Osteoblast (primary cell): ENCODE measurements at regions not wholly inside any gene's neighbourhood (a gene's known extent, or its start where the extent isn't known, plus 50 kb on each side); places are given as distances from the start of the nearest gene placed in this dataset.

ENCODE experiments used
- DNase-seq: peaks from one replicate; pipeline ENCODE4 v3.0.0; 2011; ENCODE audit warnings: low spot score, mixed read lengths; ENCODE audit not compliant: insufficient read length; ENCODE audit errors: missing footprints
- H2AFZ ChIP-seq: 2 replicates; pipeline ENCODE4 v1.6.0; 2011; ENCODE audit warnings: mild to moderate bottlenecking, low read length
- H3K27ac ChIP-seq: 2 replicates; pipeline ENCODE4 v1.5.1; 2011; ENCODE audit warnings: mild to moderate bottlenecking, low read depth, low read length, moderate library complexity
- H3K27me3 ChIP-seq: 2 replicates; pipeline ENCODE4 v1.6.0; 2012; ENCODE audit warnings: mild to moderate bottlenecking, control low read depth, inconsistent platforms, low read length, moderate library complexity; ENCODE audit not compliant: insufficient read depth
- H3K36me3 ChIP-seq: 2 replicates; pipeline ENCODE4 v1.5.1; 2011; ENCODE audit warnings: mild to moderate bottlenecking, low read length, control low read depth, moderate library complexity; ENCODE audit not compliant: insufficient read depth
- H3K4me1 ChIP-seq: 2 replicates; pipeline ENCODE4 v1.5.1; 2011; ENCODE audit warnings: mild to moderate bottlenecking, low read length, control low read depth, moderate library complexity; ENCODE audit not compliant: insufficient read depth
- H3K4me2 ChIP-seq: 2 replicates; pipeline ENCODE4 v1.6.0; 2011; ENCODE audit warnings: mild to moderate bottlenecking, low read length; ENCODE audit not compliant: insufficient read depth
- H3K4me3 ChIP-seq: fragments of 200-600 bp; sonication (generic); 3 replicates; pipeline ENCODE4 v1.5.1; 2012; ENCODE audit warnings: mild to moderate bottlenecking, low read length, inconsistent platforms; ENCODE audit not compliant: insufficient read depth
- H3K79me2 ChIP-seq: 2 replicates; pipeline ENCODE4 v1.6.0; 2012; ENCODE audit warnings: mild to moderate bottlenecking, low read length, control low read depth, inconsistent platforms; ENCODE audit not compliant: insufficient read depth
- H3K9me3 ChIP-seq: 2 replicates; pipeline ENCODE4 v1.5.1; 2011; ENCODE audit warnings: low read depth, low read length, control low read depth
- H4K20me1 ChIP-seq: 2 replicates; pipeline ENCODE4 v1.6.0; 2012; ENCODE audit warnings: mild to moderate bottlenecking, low read length, control low read depth; ENCODE audit not compliant: insufficient read depth
- TF ChIP-seq, protein P1 (sequence below): IDR thresholded peaks from 2 replicates; pipeline ENCODE4 v1.5.1; 2011; ENCODE audit warnings: mild to moderate bottlenecking, low read depth, low read length, moderate library complexity; ENCODE audit errors: extremely low read depth

DNA sequence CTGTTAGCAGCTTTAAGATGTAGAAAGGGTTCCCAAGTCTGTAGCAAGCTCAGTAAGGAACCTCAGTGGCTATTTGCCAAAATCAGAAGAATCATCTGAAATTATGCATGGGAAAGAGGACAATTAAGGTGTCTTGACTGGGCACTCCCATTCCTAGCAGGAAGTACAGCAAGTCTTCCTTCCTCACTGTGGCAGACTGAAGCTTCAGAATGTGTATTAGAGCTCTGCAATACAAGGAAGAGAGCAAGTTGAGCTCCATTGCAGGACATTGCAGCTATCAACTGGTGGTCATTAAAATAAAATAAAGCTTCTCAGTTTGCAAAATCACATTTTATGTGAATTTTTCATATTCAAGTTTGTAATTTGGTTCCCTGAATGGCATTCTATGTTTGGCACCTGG lies 200.5 kb upstream of the CHAC2 start:
- DNase-seq = no peak
- no peaks in the 10 kb centered on the region for H3K4me1 ChIP-seq
- no peak overlapping the region for H3K27ac ChIP-seq
- no peaks in the 10 kb centered on the region for H3K27me3 ChIP-seq
- H3K9me3 ChIP-seq = no peaks in the 10 kb centered on the region
- no peak overlapping the region for H2AFZ ChIP-seq
- TF ChIP-seq, protein P1, sequence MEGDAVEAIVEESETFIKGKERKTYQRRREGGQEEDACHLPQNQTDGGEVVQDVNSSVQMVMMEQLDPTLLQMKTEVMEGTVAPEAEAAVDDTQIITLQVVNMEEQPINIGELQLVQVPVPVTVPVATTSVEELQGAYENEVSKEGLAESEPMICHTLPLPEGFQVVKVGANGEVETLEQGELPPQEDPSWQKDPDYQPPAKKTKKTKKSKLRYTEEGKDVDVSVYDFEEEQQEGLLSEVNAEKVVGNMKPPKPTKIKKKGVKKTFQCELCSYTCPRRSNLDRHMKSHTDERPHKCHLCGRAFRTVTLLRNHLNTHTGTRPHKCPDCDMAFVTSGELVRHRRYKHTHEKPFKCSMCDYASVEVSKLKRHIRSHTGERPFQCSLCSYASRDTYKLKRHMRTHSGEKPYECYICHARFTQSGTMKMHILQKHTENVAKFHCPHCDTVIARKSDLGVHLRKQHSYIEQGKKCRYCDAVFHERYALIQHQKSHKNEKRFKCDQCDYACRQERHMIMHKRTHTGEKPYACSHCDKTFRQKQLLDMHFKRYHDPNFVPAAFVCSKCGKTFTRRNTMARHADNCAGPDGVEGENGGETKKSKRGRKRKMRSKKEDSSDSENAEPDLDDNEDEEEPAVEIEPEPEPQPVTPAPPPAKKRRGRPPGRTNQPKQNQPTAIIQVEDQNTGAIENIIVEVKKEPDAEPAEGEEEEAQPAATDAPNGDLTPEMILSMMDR = no peak
- H3K36me3 ChIP-seq = no peaks in the 10 kb centered on the region
- H3K4me3 ChIP-seq = no peak overlapping the region
- no peak overlapping the region for H3K4me2 ChIP-seq
- H4K20me1 ChIP-seq = no peaks in the 10 kb centered on the region
- H3K79me2 ChIP-seq = no peaks in the 10 kb centered on the region

DNA sequence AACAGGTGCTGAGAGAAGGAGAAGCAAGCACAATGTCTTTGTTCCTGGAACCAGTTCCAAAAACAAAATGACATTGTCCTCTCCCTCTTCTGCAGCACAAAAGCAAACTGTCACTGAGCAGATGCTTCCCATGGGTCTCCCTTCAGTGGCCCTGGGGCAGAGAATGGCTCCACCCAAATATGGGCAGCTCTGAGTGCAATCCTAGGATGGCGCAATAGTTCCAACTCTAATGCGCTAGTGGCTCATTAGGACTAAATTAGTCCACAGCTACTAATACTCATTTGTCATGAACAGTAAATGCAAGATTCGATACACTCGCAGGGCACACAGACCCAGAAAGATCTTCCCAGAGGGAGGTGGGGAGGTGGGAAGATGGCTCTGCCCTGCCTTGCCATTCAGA lies 205.2 kb upstream of the CHAC2 start:
- no peak overlapping the region for H3K4me3 ChIP-seq
- no peaks in the 10 kb centered on the region for H4K20me1 ChIP-seq
- TF ChIP-seq, protein P1 = no peak
- no peak overlapping the region for H3K27ac ChIP-seq
- H3K4me1 ChIP-seq = no peaks in the 10 kb centered on the region
- no peak overlapping the region for H2AFZ ChIP-seq
- H3K36me3 ChIP-seq = no peaks in the 10 kb centered on the region
- no peaks in the 10 kb centered on the region for H3K79me2 ChIP-seq
- H3K4me2 ChIP-seq = no peak overlapping the region
- DNase-seq = no peak
- no peaks in the 10 kb centered on the region for H3K9me3 ChIP-seq
- no peaks in the 10 kb centered on the region for H3K27me3 ChIP-seq

DNA sequence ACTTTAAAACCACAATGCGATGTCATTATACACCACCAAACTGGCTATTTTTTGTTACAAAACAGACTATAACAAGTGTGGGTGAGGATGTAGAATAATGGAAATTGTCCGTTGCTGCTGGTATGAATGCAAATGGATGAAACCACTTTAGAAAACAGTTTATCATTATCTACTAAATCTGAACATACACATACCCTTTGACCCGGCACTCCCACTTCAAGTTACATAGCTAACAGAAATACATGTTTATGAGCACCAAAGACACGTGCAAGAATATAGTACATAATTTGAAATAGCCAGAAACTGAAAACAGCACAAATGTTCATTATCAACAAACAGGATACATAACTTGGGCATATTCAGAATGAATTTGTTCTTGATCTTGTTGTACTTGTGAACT lies 206.4 kb upstream of the CHAC2 start:
- Histone ChIP-seq H3K79me2 (no peaks in the 10 kb centered on the region), H3K27ac (no peak overlapping the region), H3K9me3 (no peaks in the 10 kb centered on the region), H3K36me3 (no peaks in the 10 kb centered on the region), H3K4me1 (no peaks in the 10 kb centered on the region), H3K27me3 (no peaks in the 10 kb centered on the region), H2AFZ (no peak overlapping the region), H4K20me1 (no peaks in the 10 kb centered on the region), H3K4me2 (no peak overlapping the region), H3K4me3 (no peak overlapping the region)
- TF ChIP-seq, protein P1 = no peak
- DNase-seq = no peak

DNA sequence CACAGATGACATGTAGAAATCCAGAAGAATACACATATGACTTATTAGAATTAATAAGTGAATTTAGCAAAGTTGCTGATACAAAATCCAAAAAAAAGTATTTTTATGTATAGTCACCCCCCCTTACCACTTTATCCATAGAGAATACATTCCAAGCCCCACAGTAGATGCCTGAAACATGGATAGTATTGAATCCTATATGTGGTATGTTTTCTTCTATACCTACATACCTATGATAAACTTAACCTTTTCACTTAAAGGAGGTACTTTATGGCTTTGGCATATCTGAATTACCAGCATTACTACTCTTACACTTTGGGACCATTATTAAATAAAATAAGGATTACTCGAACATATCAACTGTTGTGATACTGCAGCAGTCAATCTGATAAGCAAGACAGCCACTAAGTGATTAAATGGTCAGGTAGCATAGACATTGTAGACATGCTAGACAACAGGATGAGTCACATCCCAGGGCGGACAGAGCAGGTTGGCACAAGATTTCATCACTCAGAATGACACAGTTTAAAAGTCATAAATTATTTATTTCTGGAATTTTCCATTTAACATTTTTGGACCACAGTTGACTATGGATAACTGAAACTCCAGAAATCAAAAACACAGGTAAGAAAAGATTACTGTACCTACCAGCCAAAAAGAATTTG lies 208.2 kb upstream of the CHAC2 start:
- DNase-seq = no peak
- no peak overlapping the region for H3K27ac ChIP-seq
- TF ChIP-seq, protein P1 = no peak
- no peaks in the 10 kb centered on the region for H3K36me3 ChIP-seq
- no peaks in the 10 kb centered on the region for H3K9me3 ChIP-seq
- no peaks in the 10 kb centered on the region for H4K20me1 ChIP-seq
- no peak overlapping the region for H2AFZ ChIP-seq
- no peak overlapping the region for H3K4me3 ChIP-seq
- no peak overlapping the region for H3K4me2 ChIP-seq
- no peaks in the 10 kb centered on the region for H3K79me2 ChIP-seq
- no peaks in the 10 kb centered on the region for H3K27me3 ChIP-seq
- H3K4me1 ChIP-seq = no peaks in the 10 kb centered on the region
